LNCAP (cell line): ENCODE measurements at regions not wholly inside any gene's neighbourhood (a gene's known extent, or its start where the extent isn't known, plus 50 kb on each side); places are given as distances from the start of the nearest gene placed in this dataset.

Source experiments
- CTCF ChIP-seq: fragments of 450-650 bp; IDR thresholded peaks from 2 replicates; pipeline ENCODE4 v1.5.1; 2017; ENCODE audit warnings: mild to moderate bottlenecking

- TF ChIP-seq CTCF, result no peak
Observed at GRCh38 chr2:146985753-146986152, 859.1 kb upstream of the ACVR2A start.

DNA sequence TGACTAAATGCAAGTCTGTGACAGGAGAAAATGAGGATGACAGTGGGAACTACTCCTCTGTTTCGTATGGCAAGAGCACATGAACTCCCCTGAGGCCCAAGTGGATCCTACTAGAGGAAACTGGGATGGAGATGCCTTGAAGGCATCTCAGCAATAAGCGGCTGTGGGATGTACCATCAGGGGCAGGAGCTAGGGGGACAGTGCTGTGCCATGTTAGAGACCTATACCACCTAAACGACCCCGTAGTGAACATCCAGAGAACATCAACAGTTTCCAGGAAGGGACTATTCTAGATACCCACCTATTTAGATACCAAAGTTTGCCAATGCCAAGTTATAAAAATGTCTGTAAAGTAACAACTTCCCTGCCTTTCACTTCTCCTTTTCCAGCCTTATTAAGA is 860.8 kb upstream of the ACVR2A start:
- no peak for TF ChIP-seq CTCF

- TF ChIP-seq CTCF, result no peak
Observed at GRCh38 chr2:146982393-146982846, 862.4 kb upstream of the ACVR2A start.

DNA sequence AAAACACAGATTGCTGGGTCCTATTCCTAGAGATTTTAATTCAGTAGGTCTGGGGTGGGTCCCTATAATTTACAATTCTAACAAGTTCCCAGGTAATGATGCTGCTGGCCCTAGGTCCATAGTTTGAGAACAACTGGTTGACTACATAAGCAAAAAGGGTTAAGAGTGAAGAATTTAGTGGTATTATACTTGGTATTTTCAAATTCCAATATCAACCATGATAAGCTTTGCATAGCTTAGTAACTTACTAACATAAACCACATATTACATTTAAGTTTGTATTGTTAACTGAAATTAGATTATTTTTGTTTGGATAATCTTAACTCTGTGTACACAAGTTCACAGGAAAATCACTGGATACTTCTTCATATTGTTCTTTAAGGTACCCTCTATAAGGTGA is 862.9 kb upstream of the ACVR2A start:
- TF ChIP-seq CTCF, result no peak

DNA sequence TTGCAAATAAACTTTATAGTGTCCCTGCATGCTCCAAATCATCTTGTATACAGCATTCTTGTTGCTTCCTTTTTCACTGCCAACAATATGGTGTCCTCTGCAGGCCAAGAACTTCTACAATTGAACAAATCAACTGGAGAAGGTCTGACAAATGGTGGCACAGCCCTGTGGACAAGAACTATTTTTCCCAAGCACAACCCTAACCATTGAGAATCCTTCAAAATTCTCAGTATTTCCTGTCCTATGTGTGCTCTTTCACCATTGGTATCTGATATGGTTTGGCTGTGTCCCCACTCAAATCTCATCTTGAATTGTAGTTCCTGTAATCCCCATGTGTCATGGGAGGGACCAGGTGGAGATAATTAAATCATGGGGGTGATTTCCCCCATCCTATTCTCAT is 865.1 kb upstream of the ACVR2A start:
- TF ChIP-seq CTCF, result no peak

DNA sequence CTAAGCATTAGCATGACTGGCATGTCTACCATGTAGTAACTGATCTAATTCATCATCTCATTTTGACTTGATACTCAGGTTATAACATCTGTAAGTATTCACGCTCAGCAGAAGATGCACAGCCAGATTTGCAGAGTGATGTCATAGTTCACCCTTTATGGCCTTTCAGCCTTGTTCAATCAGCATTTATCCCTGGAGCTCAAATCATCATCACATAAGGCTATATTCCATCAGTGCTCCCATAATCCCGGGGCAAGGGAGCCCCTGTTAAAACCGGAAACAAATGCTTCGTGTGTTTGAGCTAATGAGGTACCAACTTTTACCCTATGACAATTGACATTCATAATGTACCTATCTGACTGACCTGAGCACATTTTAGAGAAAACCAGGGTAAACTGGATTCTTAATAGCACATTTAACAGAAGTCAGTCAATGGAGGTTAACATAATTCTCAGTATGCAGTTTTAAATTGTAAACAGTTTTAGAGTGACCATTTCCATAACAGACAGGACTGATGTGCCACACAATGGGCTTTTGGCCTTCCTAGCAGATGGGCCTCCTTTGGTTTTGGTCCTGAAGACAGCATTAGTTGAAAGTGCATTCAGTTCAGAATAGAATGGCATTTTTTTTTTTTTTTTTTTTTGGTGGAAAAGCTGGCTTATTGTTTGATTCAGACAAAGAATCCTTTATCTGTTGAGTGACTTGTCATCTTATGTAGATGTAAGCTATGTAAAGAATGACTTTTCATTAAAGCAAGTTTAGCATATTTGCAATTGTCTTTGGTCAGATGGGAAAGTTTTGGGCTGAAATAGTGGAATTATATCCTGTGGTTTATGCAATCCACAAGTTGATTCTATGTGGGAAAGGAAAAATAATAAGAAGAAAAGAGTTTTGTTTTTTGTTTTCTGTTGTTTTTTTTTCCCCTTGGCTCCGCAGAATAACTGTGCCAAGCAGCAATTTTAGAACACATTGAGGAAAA is 866.0 kb upstream of the ACVR2A start:
- no peak for TF ChIP-seq CTCF

- TF ChIP-seq CTCF, result no peak
Observed at GRCh38 chr2:146964494-146964893, 880.3 kb upstream of the ACVR2A start.
